Smooth muscle cell (in vitro differentiated cells): ENCODE measurements at regions not wholly inside any gene's neighbourhood (a gene's known extent, or its start where the extent isn't known, plus 50 kb on each side); places are given as distances from the start of the nearest gene placed in this dataset.
A peak's percentile ranks its signal among the peaks of the same experiment; 100 is the strongest.
"Not testable (repeated sequence)": the region's sequence is repeated elsewhere in the genome, so short reads cannot be mapped to it uniquely, and the experiment has no call there.

Experiments
- DNase-seq: peaks from one replicate; lab custom pipeline; 2025; ENCODE audit not compliant: unreplicated experiment; lab: John Stamatoyannopoulos, UW
- H2AFZ ChIP-seq: fragments of 200-600 bp; sonication (generic); 2 replicates; pipeline ENCODE4 v1.6.0; 2016; ENCODE audit warnings: antibody characterized with exemption, low read depth, mild to moderate bottlenecking
- H3F3A ChIP-seq: fragments of 200-600 bp; sonication (generic); 2 replicates; pipeline ENCODE4 v1.6.0; 2017; ENCODE audit warnings: antibody characterized with exemption, low read depth
- H3K27ac ChIP-seq: fragments of 200-600 bp; sonication (generic); 2 replicates; pipeline ENCODE4 v1.5.1; 2016; ENCODE audit warnings: low read depth, mild to moderate bottlenecking
- H3K27me3 ChIP-seq: fragments of 200-600 bp; sonication (generic); 2 replicates; pipeline ENCODE4 v1.6.1; 2016; ENCODE audit warnings: low read depth, mild to moderate bottlenecking
- H3K36me3 ChIP-seq: fragments of 200-600 bp; sonication (generic); 2 replicates; pipeline ENCODE4 v1.5.1; 2016; ENCODE audit warnings: low read depth
- H3K4me1 ChIP-seq: fragments of 200-600 bp; sonication (generic); 2 replicates; pipeline ENCODE4 v1.5.1; 2016; ENCODE audit warnings: low read depth
- H3K4me2 ChIP-seq: fragments of 200-600 bp; sonication (generic); 2 replicates; pipeline ENCODE4 v1.6.0; 2016; ENCODE audit warnings: mild to moderate bottlenecking
- H3K4me3 ChIP-seq: fragments of 200-600 bp; sonication (generic); 2 replicates; pipeline ENCODE4 v1.5.1; 2016; ENCODE audit warnings: mild to moderate bottlenecking
- H3K79me2 ChIP-seq: fragments of 200-600 bp; sonication (generic); 2 replicates; pipeline ENCODE4 v1.6.0; 2016; ENCODE audit warnings: low read depth, mild to moderate bottlenecking
- H3K9ac ChIP-seq: fragments of 200-600 bp; sonication (generic); 2 replicates; pipeline ENCODE4 v1.6.0; 2016; ENCODE audit warnings: low read depth
- H3K9me3 ChIP-seq: fragments of 200-600 bp; sonication (generic); replicated peaks from 2 replicates; pipeline ENCODE4 v1.5.1; 2016; ENCODE audit warnings: low read depth
- H4K20me1 ChIP-seq: fragments of 200-600 bp; sonication (generic); 2 replicates; pipeline ENCODE4 v1.6.0; 2016; ENCODE audit warnings: low read depth
- CTCF ChIP-seq: fragments of 200-600 bp; sonication (generic); IDR thresholded peaks from 2 replicates; pipeline ENCODE4 v1.5.1; 2017; ENCODE audit warnings: borderline replicate concordance, mild to moderate bottlenecking, antibody characterized with exemption; ENCODE audit not compliant: insufficient read depth, poor library complexity, severe bottlenecking
- WGBS: methylation state at CpG from one replicate; pipeline ENCODE4 v1.1.7; 2016; ENCODE audit warnings: low lambda C conversion rate; 5-methylcytosine and 5-hydroxymethylcytosine counted together

GRCh38 chrX:123801901-123802300 lies 58.0 kb upstream of the XIAP start:
- 36% methylated on average over 2 of the region's 2 CpGs for WGBS
- Histone ChIP-seq H2AFZ (no peak overlapping the region), H3F3A (no peaks in the 10 kb centered on the region), H4K20me1 (no peaks in the 10 kb centered on the region), H3K9me3 (no peaks in the 10 kb centered on the region), H3K4me1 (no peaks in the 10 kb centered on the region), H3K79me2 (no peaks in the 10 kb centered on the region), H3K27ac (peak overlapping the region; percentile 47), H3K36me3 (no peaks in the 10 kb centered on the region), H3K9ac (no peak overlapping the region), H3K4me3 (no peak overlapping the region), H3K27me3 (no peaks in the 10 kb centered on the region), H3K4me2 (no peak overlapping the region)
- TF ChIP-seq CTCF = no peak
- no peak for DNase-seq

- H3K9ac ChIP-seq = peak overlapping the region; percentile 83
- no peaks in the 10 kb centered on the region for H3F3A ChIP-seq
- peak overlapping the region; percentile 14 for H3K4me2 ChIP-seq
- no peaks in the 10 kb centered on the region for H4K20me1 ChIP-seq
- no peak overlapping the region for H2AFZ ChIP-seq
- no peak for TF ChIP-seq CTCF
- no peaks in the 10 kb centered on the region for H3K4me1 ChIP-seq
- peak overlapping the region; percentile 98 for H3K27ac ChIP-seq
- no peaks in the 10 kb centered on the region for H3K9me3 ChIP-seq
- H3K27me3 ChIP-seq = no peaks in the 10 kb centered on the region
- 35% methylated on average over 4 of the region's 4 CpGs for WGBS
- H3K36me3 ChIP-seq = no peaks in the 10 kb centered on the region
- DNase-seq = no peak
- no peak overlapping the region for H3K4me3 ChIP-seq
- no peaks in the 10 kb centered on the region for H3K79me2 ChIP-seq
These were observed 56.4 kb upstream of the XIAP start for GRCh38 chrX:123803331-123803983.

GRCh38 chrX:123803984-123804365 lies 55.9 kb upstream of the XIAP start:
- Histone ChIP-seq H3K9ac (peak overlapping the region; percentile 83), H3K27ac (peak overlapping the region; percentile 98)
- DNase-seq, H3K4me3 ChIP-seq, H3K4me1 ChIP-seq, H3K9me3 ChIP-seq, H3K36me3 ChIP-seq, H3K27me3 ChIP-seq, H3K79me2 ChIP-seq, H4K20me1 ChIP-seq, H2AFZ ChIP-seq, H3F3A ChIP-seq, H3K4me2 ChIP-seq: not testable (repeated sequence)
- 80% methylated on average over 4 of the region's 4 CpGs for WGBS

- H3K4me2 ChIP-seq = no peak overlapping the region
These were observed 51.9 kb upstream of the XIAP start for GRCh38 chrX:123807835-123808416.

More at GRCh38 chrX:123807835-123808416, 51.9 kb upstream of the XIAP start:
- no peaks in the 10 kb centered on the region for H3K9me3 ChIP-seq
- no peaks in the 10 kb centered on the region for H3K79me2 ChIP-seq
- no peaks in the 10 kb centered on the region for H4K20me1 ChIP-seq
- H3K27me3 ChIP-seq = no peaks in the 10 kb centered on the region
- H3K27ac ChIP-seq = peak overlapping the region; percentile 51
- H3K4me3 ChIP-seq = no peak overlapping the region
- H2AFZ ChIP-seq = no peak overlapping the region
- WGBS = 41% methylated on average over 3 of the region's 3 CpGs
- H3F3A ChIP-seq = no peaks in the 10 kb centered on the region
- no peak for TF ChIP-seq CTCF
- no peak overlapping the region for H3K9ac ChIP-seq
- no peak for DNase-seq
- H3K4me1 ChIP-seq = no peaks in the 10 kb centered on the region
- H3K36me3 ChIP-seq = no peaks in the 10 kb centered on the region
